ENCODE measurements at regions not wholly inside any gene's neighbourhood (a gene's known extent, or its start where the extent isn't known, plus 50 kb on each side); places are given as distances from the start of the nearest gene placed in this dataset.

- DNase-seq (ENCODE audit: low spot score) = no peak
Measured at GRCh38 chr12:126189856-126190255, 1124.6 kb downstream of the AACS start.

- no peak for DNase-seq (ENCODE audit: low spot score)
Measured at GRCh38 chr12:126191031-126191891, 1126.0 kb downstream of the AACS start.

- DNase-seq (ENCODE audit: low spot score) = no peak
Measured at GRCh38 chr12:126191949-126192348, 1126.7 kb downstream of the AACS start.

GRCh38 chr12:126193190-126193589 is 1128.0 kb downstream of the AACS start:
- DNase-seq (ENCODE audit: low spot score) = no peak

GRCh38 chr12:126196263-126196662 is 1131.0 kb downstream of the AACS start:
- DNase-seq (ENCODE audit: low spot score) = no peak

GRCh38 chr12:126198516-126198915 is 1133.3 kb downstream of the AACS start:
- no peak for DNase-seq (ENCODE audit: low spot score)

GRCh38 chr12:126198966-126199692 is 1133.9 kb downstream of the AACS start:
- no peak for DNase-seq (ENCODE audit: low spot score)

GRCh38 chr12:126201981-126202537 is 1136.8 kb downstream of the AACS start:
- no peak for DNase-seq (ENCODE audit: low spot score)

- no peak for DNase-seq (ENCODE audit: low spot score)
Measured at GRCh38 chr12:126204326-126204725, 1139.1 kb downstream of the AACS start.

GRCh38 chr12:126210026-126210425 is 1144.8 kb downstream of the AACS start:
- no peak for DNase-seq (ENCODE audit: low spot score)

GRCh38 chr12:126210448-126210847 is 1145.2 kb downstream of the AACS start:
- DNase-seq (ENCODE audit: low spot score) = no peak

GRCh38 chr12:126212824-126213223 is 1147.6 kb downstream of the AACS start:
- DNase-seq (ENCODE audit: low spot score) = no peak

- DNase-seq (ENCODE audit: low spot score) = no peak
Measured at GRCh38 chr12:126218697-126219096, 1153.5 kb downstream of the AACS start.

- no peak for DNase-seq (ENCODE audit: low spot score)
Measured at GRCh38 chr12:126219139-126219538, 1153.9 kb downstream of the AACS start.

GRCh38 chr12:126219654-126220279 is 1154.5 kb downstream of the AACS start:
- no peak for DNase-seq (ENCODE audit: low spot score)

- DNase-seq (ENCODE audit: low spot score) = no peak
Measured at GRCh38 chr12:126224032-126224431, 1158.8 kb downstream of the AACS start.

GRCh38 chr12:126228936-126229335 is 1163.7 kb downstream of the AACS start:
- DNase-seq (ENCODE audit: low spot score) = no peak

- no peak for DNase-seq (ENCODE audit: low spot score)
Measured at GRCh38 chr12:126232711-126233110, 1167.5 kb downstream of the AACS start.

- DNase-seq (ENCODE audit: low spot score) = no peak
Measured at GRCh38 chr12:126233625-126234024, 1168.4 kb downstream of the AACS start.

GRCh38 chr12:126243814-126244440 is 1178.7 kb downstream of the AACS start:
- no peak for DNase-seq (ENCODE audit: low spot score)

- DNase-seq (ENCODE audit: low spot score) = no peak
Measured at GRCh38 chr12:126247936-126248335, 1182.7 kb downstream of the AACS start.
